H1 (cell line): ENCODE measurements at regions not wholly inside any gene's neighbourhood (a gene's known extent, or its start where the extent isn't known, plus 50 kb on each side); places are given as distances from the start of the nearest gene placed in this dataset.

ENCODE experiments used
- CTCF ChIA-PET: fragments of 300-600 bp; sonication (Branson Sonifier 250); formaldehyde crosslinking; loops from one replicate; lab custom pipeline; 2021; ENCODE audit not compliant: partially characterized antibody; lab: Charles Lee
- POLR2A ChIA-PET: fragments of 300-600 bp; sonication (Branson Sonifier 250); formaldehyde crosslinking; loops from one replicate; lab custom pipeline; 2021; ENCODE audit warnings: inconsistent platforms; ENCODE audit not compliant: partially characterized antibody; lab: Charles Lee
- DNase-seq, 2 experiments: peaks; one replicate each; pipeline versions ENCODE4 v3.0.0 to v3.0.0-alpha.2; 2010 to 2022; ENCODE audit warnings: low spot score in 2 of 2, low read depth in 1 of 2, mixed read lengths in 1 of 2
- FAIRE-seq: peaks from 2 replicates; lab custom pipeline; 2011; peaks lifted over from hg19 to GRCh38; lab: Jason Lieb, UNC
- H2AFZ ChIP-seq: 2 replicates; pipeline ENCODE4 v1.8.1; 2012; ENCODE audit warnings: low read length, inconsistent platforms
- H2AK5ac ChIP-seq: 2 replicates; pipeline ENCODE4 v1.6.1; 2013; ENCODE audit warnings: low read depth, low read length
- H2BK120ac ChIP-seq: replicated peaks from 2 replicates; pipeline ENCODE3; 2013; ENCODE audit warnings: low read depth, low read length, inconsistent platforms
- H2BK12ac ChIP-seq: 2 replicates; pipeline ENCODE4 v1.6.1; 2013; ENCODE audit warnings: low read depth, low read length
- H2BK15ac ChIP-seq: 2 replicates; pipeline ENCODE4 v1.6.1; 2013; ENCODE audit warnings: low read length
- H2BK20ac ChIP-seq: 2 replicates; pipeline ENCODE4 v1.6.1; 2013; ENCODE audit warnings: low read length
- H2BK5ac ChIP-seq: 2 replicates; pipeline ENCODE4 v1.6.1; 2013; ENCODE audit warnings: low read depth, low read length
- H3K14ac ChIP-seq: 2 replicates; pipeline ENCODE4 v1.6.1; 2013; ENCODE audit warnings: inconsistent platforms; ENCODE audit not compliant: insufficient read length
- H3K18ac ChIP-seq: 2 replicates; pipeline ENCODE4 v1.6.1; 2013; ENCODE audit warnings: low read length; ENCODE audit errors: extremely low read depth
- H3K23ac ChIP-seq: 2 replicates; pipeline ENCODE4 v1.6.1; 2013; ENCODE audit warnings: inconsistent platforms; ENCODE audit not compliant: insufficient read length
- H3K23me2 ChIP-seq: 2 replicates; pipeline ENCODE4 v1.6.1; 2013; ENCODE audit warnings: low read depth, low read length
- H3K27ac ChIP-seq: 2 replicates; pipeline ENCODE4 v1.6.1; 2011; ENCODE audit warnings: low read depth, low read length, inconsistent platforms
- H3K27me3 ChIP-seq, 4 experiments: replicated peaks in 1 of 4; 1 replicate in 1 of 4; 2 replicates in 3 of 4; pipeline versions ENCODE4 v1.6.1 to v1.8.1; 2011 to 2013; ENCODE audit warnings: low read length in 3 of 4, mild to moderate bottlenecking in 3 of 4, inconsistent platforms in 2 of 4, mixed read lengths in 2 of 4, moderate library complexity in 1 of 4; ENCODE audit not compliant: control insufficient read depth in 3 of 4, insufficient read depth in 3 of 4; ENCODE audit errors: extremely low read depth in 1 of 4
- H3K36me3 ChIP-seq, 4 experiments: 2 replicates each; pipeline versions ENCODE4 v1.6.1 to v1.8.1; 2011 to 2013; ENCODE audit warnings: mild to moderate bottlenecking in 4 of 4, low read length in 3 of 4, moderate library complexity in 2 of 4, control low read depth in 1 of 4, inconsistent platforms in 1 of 4; ENCODE audit not compliant: insufficient read depth in 4 of 4, control insufficient read depth in 2 of 4
- H3K4ac ChIP-seq: replicated peaks from 2 replicates; pipeline ENCODE3; 2013; ENCODE audit warnings: low read length, low read depth, mixed read lengths, inconsistent platforms; ENCODE audit not compliant: insufficient read length
- H3K4me1 ChIP-seq, 4 experiments: replicated peaks in 1 of 4; 1 replicate in 1 of 4; 2 replicates in 3 of 4; pipeline versions ENCODE4 v1.6.1 to v1.8.1; 2011 to 2013; ENCODE audit warnings: low read length in 3 of 4, inconsistent platforms in 2 of 4, mixed read lengths in 1 of 4; ENCODE audit not compliant: insufficient read depth in 4 of 4, control insufficient read depth in 3 of 4
- H3K4me2 ChIP-seq, 2 experiments: 2 replicates each; pipeline versions ENCODE4 v1.6.1 to v1.8.1; 2011 to 2013; ENCODE audit warnings: low read depth in 2 of 2, low read length in 2 of 2, control low read depth in 1 of 2, inconsistent platforms in 1 of 2, mild to moderate bottlenecking in 1 of 2; ENCODE audit not compliant: insufficient read depth in 1 of 2
- H3K4me3 ChIP-seq, 4 experiments: fragments of 200-600, 300-600 bp in 1 of 4; sonication (generic), shearing (Covaris generic), sonication (Bioruptor Twin) in 1 of 4; 2 replicates each; pipeline versions ENCODE4 v1.5.1 to v1.8.1; 2011 to 2016; ENCODE audit warnings: low read length in 4 of 4, low read depth in 3 of 4, control low read depth in 2 of 4, inconsistent platforms in 2 of 4, mild to moderate bottlenecking in 2 of 4, mixed read lengths in 1 of 4, moderate library complexity in 1 of 4; ENCODE audit not compliant: insufficient read depth in 2 of 4; ENCODE audit errors: extremely low read depth in 1 of 4
- H3K56ac ChIP-seq: replicated peaks from 2 replicates; pipeline ENCODE3; 2013; ENCODE audit warnings: low read depth, mild to moderate bottlenecking, mixed read lengths, low read length, inconsistent platforms; ENCODE audit not compliant: insufficient read length
- H3K79me1 ChIP-seq: 2 replicates; pipeline ENCODE4 v1.6.1; 2013; ENCODE audit warnings: low read depth, low read length, control low read depth
- H3K79me2 ChIP-seq, 2 experiments: 2 replicates each; pipeline versions ENCODE4 v1.6.1 to v1.8.1; 2012 to 2013; ENCODE audit warnings: low read length in 2 of 2, mild to moderate bottlenecking in 2 of 2, inconsistent platforms in 1 of 2; ENCODE audit not compliant: insufficient read depth in 2 of 2, control insufficient read depth in 1 of 2
- H3K9ac ChIP-seq, 4 experiments: replicated peaks in 1 of 4; 1 replicate in 1 of 4; 2 replicates in 3 of 4; pipeline versions ENCODE4 v1.6.1 to v1.8.1; 2011 to 2013; ENCODE audit warnings: low read depth in 3 of 4, low read length in 3 of 4, control low read depth in 2 of 4, mild to moderate bottlenecking in 2 of 4, moderate library complexity in 2 of 4, inconsistent platforms in 1 of 4; ENCODE audit errors: extremely low read depth in 1 of 4
- H3K9me3 ChIP-seq, 2 experiments: 2 replicates each; pipeline versions ENCODE4 v1.6.1 to v1.8.1; 2012 to 2013; ENCODE audit warnings: mild to moderate bottlenecking in 2 of 2, moderate library complexity in 2 of 2, control low read depth in 1 of 2, inconsistent platforms in 1 of 2, low read depth in 1 of 2, low read length in 1 of 2, mixed read lengths in 1 of 2; ENCODE audit not compliant: insufficient read depth in 2 of 2
- H4K20me1 ChIP-seq, 2 experiments: replicated peaks in 1 of 2; 2 replicates each; pipeline versions ENCODE3 to v1.8.1; 2011 to 2013; ENCODE audit warnings: inconsistent platforms in 2 of 2, low read length in 2 of 2, mild to moderate bottlenecking in 1 of 2; ENCODE audit not compliant: insufficient read depth in 2 of 2, control insufficient read depth in 1 of 2
- H4K5ac ChIP-seq: 2 replicates; pipeline ENCODE4 v1.6.1; 2013; ENCODE audit warnings: low read length, low read depth, mixed read lengths, inconsistent platforms; ENCODE audit not compliant: insufficient read length
- H4K8ac ChIP-seq: 2 replicates; pipeline ENCODE4 v1.8.0; 2013; ENCODE audit warnings: mild to moderate bottlenecking, moderate library complexity, low read length, inconsistent platforms; ENCODE audit not compliant: insufficient read depth; ENCODE audit errors: extremely low read depth
- H4K91ac ChIP-seq: replicated peaks from 2 replicates; pipeline ENCODE3; 2013; ENCODE audit warnings: low read length, mixed read lengths, inconsistent platforms; ENCODE audit not compliant: insufficient read length
- CHD1 ChIP-seq: IDR thresholded peaks from 2 replicates; pipeline ENCODE4 v1.6.1; 2012; ENCODE audit warnings: low read depth, low read length, improper control_type of control experiment
- CHD2 ChIP-seq: IDR thresholded peaks from 2 replicates; pipeline ENCODE4 v1.6.1; 2012; ENCODE audit warnings: low read length, improper control_type of control experiment
- EP300 ChIP-seq, 2 experiments: IDR thresholded peaks; 1 replicate in 1 of 2; 2 replicates in 1 of 2; pipeline ENCODE4 v1.6.1; 2011 to 2012; ENCODE audit warnings: low read depth in 2 of 2, low read length in 2 of 2, mild to moderate bottlenecking in 2 of 2, borderline replicate concordance in 1 of 2, inconsistent platforms in 1 of 2, moderate library complexity in 1 of 2
- HDAC2 ChIP-seq, 2 experiments: fragments of 300-600 bp in 1 of 2; sonication (generic) in 1 of 2; IDR thresholded peaks; 2 replicates each; pipeline ENCODE4 v1.6.1; 2011 to 2012; ENCODE audit warnings: low read depth in 2 of 2, low read length in 2 of 2, mild to moderate bottlenecking in 2 of 2, moderate library complexity in 2 of 2, borderline replicate concordance in 1 of 2, inconsistent platforms in 1 of 2
- HDAC6 ChIP-seq: IDR thresholded peaks from one replicate; pipeline ENCODE4 v1.7.1; 2012; ENCODE audit warnings: low read depth, mild to moderate bottlenecking, inconsistent platforms, low read length, moderate library complexity
- KDM4A ChIP-seq: IDR thresholded peaks from one replicate; pipeline ENCODE4 v1.7.1; 2012; ENCODE audit warnings: low read depth, mild to moderate bottlenecking, moderate library complexity, low read length, inconsistent platforms; ENCODE audit not compliant: severe bottlenecking
- KDM5A ChIP-seq: fragments of 200-600 bp; IDR thresholded peaks from 2 replicates; pipeline ENCODE4 v1.7.1; 2012; ENCODE audit warnings: mild to moderate bottlenecking, low read length, inconsistent platforms, mixed read lengths
- NRF1 ChIP-seq: IDR thresholded peaks from 2 replicates; pipeline ENCODE4 v1.6.1; 2011; ENCODE audit warnings: mild to moderate bottlenecking, low read depth, low read length, improper control_type of control experiment
- SIRT6 ChIP-seq: IDR thresholded peaks from one replicate; pipeline ENCODE4 v1.7.1; 2012; ENCODE audit warnings: low read length, inconsistent platforms
- SP2 ChIP-seq: IDR thresholded peaks from 2 replicates; pipeline ENCODE4 v1.6.1; 2012; ENCODE audit warnings: mild to moderate bottlenecking, low read length, inconsistent platforms
- SP4 ChIP-seq: IDR thresholded peaks from 2 replicates; pipeline ENCODE4 v1.6.1; 2012; ENCODE audit warnings: low read length, inconsistent platforms
- TEAD4 ChIP-seq: IDR thresholded peaks from 2 replicates; pipeline ENCODE4 v1.6.1; 2012; ENCODE audit warnings: low read depth, low read length, inconsistent platforms, mixed read lengths
- YY1 ChIP-seq: IDR thresholded peaks from 2 replicates; pipeline ENCODE4 v1.6.1; 2011; ENCODE audit warnings: low read depth, mild to moderate bottlenecking, low read length
- WGBS, 2 experiments: shearing (Covaris generic) in 1 of 2; methylation state at CpG; one replicate each; pipeline versions ENCODE4 v1.1.6 to v1.1.7; 2013 to 2015; ENCODE audit warnings: low lambda C conversion rate in 2 of 2, mixed read lengths in 2 of 2, inconsistent platforms in 1 of 2, low coverage in 1 of 2, missing lambda C conversion rate in 1 of 2; ENCODE audit not compliant: insufficient replicate concordance in 2 of 2, insufficient coverage in 1 of 2, insufficient read length in 1 of 2; ENCODE audit errors: extremely low coverage in 1 of 2, missing lambda C conversion rate in 1 of 2; 5-methylcytosine and 5-hydroxymethylcytosine counted together
- TF ChIP-seq, protein P1 (sequence below): IDR thresholded peaks from 2 replicates; pipeline ENCODE4 v1.6.1; 2011; ENCODE audit warnings: low read depth, mild to moderate bottlenecking, low read length; ENCODE audit not compliant: insufficient read depth

- no peak overlapping the region for H2BK5ac ChIP-seq
- no peak overlapping the region for H3K27ac ChIP-seq
- no peak overlapping the region for H2BK15ac ChIP-seq
- H3K9me3 ChIP-seq = no peaks in the 10 kb centered on the region
- H2BK20ac ChIP-seq = no peak overlapping the region
- H4K8ac ChIP-seq = no peak overlapping the region
- H2AFZ ChIP-seq = no peak overlapping the region
- no peak overlapping the region for H3K4me3 ChIP-seq
- no peaks in the 10 kb centered on the region for H3K79me1 ChIP-seq
- no peak overlapping the region for H4K91ac ChIP-seq
- no peak overlapping the region for H3K18ac ChIP-seq
- H2BK120ac ChIP-seq = no peak overlapping the region
- H3K14ac ChIP-seq = no peak overlapping the region
- H4K20me1 ChIP-seq = no peaks in the 10 kb centered on the region
- no peak overlapping the region for H2AK5ac ChIP-seq
- CTCF ChIA-PET = interaction anchor here (0.7 to 2.0 kb wide), 2 partner anchors 35 to 97 kb away, joined by 3 to 4 read pairs; no protein-coding TSS in a partner anchor
- H2BK12ac ChIP-seq = no peak overlapping the region
- H4K5ac ChIP-seq = no peak overlapping the region
- no peak overlapping the region for H3K4me2 ChIP-seq
- H3K23me2 ChIP-seq = no peaks in the 10 kb centered on the region
- H3K79me2 ChIP-seq = no peaks in the 10 kb centered on the region
- FAIRE-seq = no peak
- 92% methylated on average over 20 of the region's 20 CpGs; no CpG with 5 or more reads in 1 of the 2 experiments for WGBS, 2 experiments
- DNase-seq = no peak
- H3K36me3 ChIP-seq = no peaks in the 10 kb centered on the region
- no peak overlapping the region for H3K23ac ChIP-seq
- H3K4ac ChIP-seq = no peak overlapping the region
- no peak overlapping the region for H3K56ac ChIP-seq
- H3K27me3 ChIP-seq = no peaks in the 10 kb centered on the region
- POLR2A ChIA-PET = no interaction called here
- no peak overlapping the region for H3K9ac ChIP-seq
- no peaks in the 10 kb centered on the region for H3K4me1 ChIP-seq
- no peak for TF ChIP-seq HDAC2 (IDR thresholded peaks at IDR 0.05; ENCODE audit: borderline replicate concordance in 1 of 2, low read depth in 2 of 2, low read length in 2 of 2)
- TF ChIP-seq HDAC6 = no peak
- no peak for TF ChIP-seq SIRT6
- TF ChIP-seq, protein P1, sequence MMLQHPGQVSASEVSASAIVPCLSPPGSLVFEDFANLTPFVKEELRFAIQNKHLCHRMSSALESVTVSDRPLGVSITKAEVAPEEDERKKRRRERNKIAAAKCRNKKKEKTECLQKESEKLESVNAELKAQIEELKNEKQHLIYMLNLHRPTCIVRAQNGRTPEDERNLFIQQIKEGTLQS = no peak
- TF ChIP-seq CHD1 = no peak
- TF ChIP-seq KDM4A = no peak
- no peak for TF ChIP-seq TEAD4
- no peak for TF ChIP-seq CHD2
- no peak for TF ChIP-seq YY1
- no peak for TF ChIP-seq SP2
- TF ChIP-seq NRF1 = no peak
- no peak for TF ChIP-seq SP4
- TF ChIP-seq KDM5A = no peak
- no peak for TF ChIP-seq EP300 (IDR thresholded peaks at IDR 0.05; ENCODE audit: borderline replicate concordance in 1 of 2, low read depth in 2 of 2, low read length in 2 of 2)
Measured at GRCh38 chr1:213782941-213783672, 204.7 kb upstream of the PROX1 start.
